Activated CD8-positive, alpha-beta memory T cell treated with anti-CD3 and anti-CD28 coated beads, Interleukin-2, amount 10 ng/mL, durations not matched to agents 7 days and 5 days (primary cell): ENCODE measurements at regions not wholly inside any gene's neighbourhood (a gene's known extent, or its start where the extent isn't known, plus 50 kb on each side); places are given as distances from the start of the nearest gene placed in this dataset.

Source experiments
- ATAC-seq: fragments of 150-1000 bp; cut with Tn5 transposase; one replicate; pipeline ENCODE4 v1.10.0; 2021; ENCODE audit warnings: moderate library complexity
- CTCF ChIA-PET: fragments of 350-600 bp; sonication (Branson Sonifier 250); formaldehyde crosslinking; loops from one replicate; lab custom pipeline; 2021; ENCODE audit warnings: antibody characterized with exemption; lab: Charles Lee
- DNase-seq: peaks from one replicate; pipeline ENCODE4 v3.0.0-alpha.2; 2020
- H3K27ac Mint-ChIP-seq: one replicate; pipeline ENCODE4 v1.8.0; 2021; ENCODE audit warnings: mild to moderate bottlenecking, mixed read lengths
- H3K27me3 Mint-ChIP-seq: one replicate; pipeline ENCODE4 v1.8.0; 2021; ENCODE audit warnings: mixed read lengths
- H3K36me3 Mint-ChIP-seq: one replicate; pipeline ENCODE4 v1.8.0; 2021; ENCODE audit warnings: mild to moderate bottlenecking, mixed read lengths
- H3K4me1 Mint-ChIP-seq: one replicate; pipeline ENCODE4 v1.8.0; 2021; ENCODE audit warnings: mixed read lengths
- H3K4me3 Mint-ChIP-seq: one replicate; pipeline ENCODE4 v1.8.0; 2021; ENCODE audit warnings: mild to moderate bottlenecking, moderate library complexity, mixed read lengths
- H3K9me3 Mint-ChIP-seq: one replicate; pipeline ENCODE4 v1.8.0; 2022; ENCODE audit warnings: low read depth, mixed read lengths

DNA sequence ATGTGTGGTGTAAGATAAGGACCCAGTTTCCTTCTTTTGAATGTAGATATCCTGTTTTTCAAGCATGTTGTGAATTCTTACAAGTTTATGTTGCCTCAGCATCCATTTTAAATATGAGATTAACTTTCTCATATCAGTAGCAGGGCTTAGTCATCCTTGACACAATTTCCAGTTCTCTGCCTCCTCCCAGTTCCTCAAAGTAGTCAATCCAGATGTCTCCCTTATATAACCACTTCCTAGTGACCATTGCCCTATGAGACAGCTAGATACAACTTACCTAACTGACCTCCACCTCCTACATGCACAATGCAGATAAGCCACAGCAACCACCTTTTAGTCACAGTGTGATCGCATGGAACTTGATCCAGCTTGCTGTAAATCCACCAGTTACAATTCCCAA, 269.2 kb upstream of the ZNF521 start:
- no peak for ATAC-seq
- Mint-ChIP-seq H3K27ac (no peak overlapping the region), H3K36me3 (no peaks in the 10 kb centered on the region), H3K4me3 (no peak overlapping the region), H3K4me1 (no peaks in the 10 kb centered on the region), H3K27me3 (no peaks in the 10 kb centered on the region), H3K9me3 (peaks cover 5% of the 10 kb centered on the region)
- DNase-seq, result no peak
- CTCF ChIA-PET, result no interaction called here

DNA sequence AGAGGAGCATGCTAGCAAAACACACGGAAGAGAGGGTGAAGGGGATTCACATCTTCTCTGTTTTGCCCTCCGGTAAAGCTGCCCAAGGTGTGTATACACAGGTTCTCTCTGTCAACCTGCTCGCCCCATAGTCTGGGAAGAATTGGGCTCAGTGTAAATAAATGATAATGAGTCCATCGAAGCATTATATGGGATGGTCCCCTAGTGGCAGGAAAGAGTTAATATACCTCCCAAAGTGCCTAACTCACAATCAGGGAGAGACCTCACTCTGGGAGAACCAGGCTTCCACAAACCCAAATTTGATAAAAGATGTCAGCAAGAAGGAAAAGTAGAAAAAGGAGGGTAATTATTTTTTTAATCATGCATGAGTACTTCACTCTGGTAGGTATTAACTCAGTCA, 262.2 kb upstream of the ZNF521 start:
- H3K4me3 Mint-ChIP-seq, result no peak overlapping the region
- CTCF ChIA-PET, result no interaction called here
- H3K27ac Mint-ChIP-seq, result no peak overlapping the region

DNA sequence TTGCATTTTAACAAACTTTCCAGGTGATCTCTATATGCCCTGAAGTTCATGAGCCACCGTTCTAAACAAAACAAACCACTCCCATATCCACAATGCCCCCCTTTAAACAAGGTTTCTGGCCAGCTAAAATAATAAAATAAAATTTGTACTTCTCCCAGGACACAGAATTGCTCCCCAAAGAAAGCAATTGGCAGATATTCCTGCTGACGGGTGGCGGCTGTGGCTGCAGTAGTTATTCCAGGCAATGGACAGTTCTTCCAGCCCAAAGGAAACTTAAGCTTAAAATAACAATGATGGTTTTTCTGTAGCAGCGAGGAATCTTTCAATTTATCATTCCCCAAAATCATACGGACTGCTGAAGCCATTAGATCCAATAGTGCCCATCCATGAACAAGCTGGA, 260.5 kb upstream of the ZNF521 start:
- H3K27me3 Mint-ChIP-seq, result no peaks in the 10 kb centered on the region
- ATAC-seq, result no peak
- H3K4me3 Mint-ChIP-seq, result no peak overlapping the region
- DNase-seq, result no peak
- H3K4me1 Mint-ChIP-seq, result no peaks in the 10 kb centered on the region
- CTCF ChIA-PET, result no interaction called here
- no peaks in the 10 kb centered on the region for H3K9me3 Mint-ChIP-seq
- H3K36me3 Mint-ChIP-seq, result no peaks in the 10 kb centered on the region
- H3K27ac Mint-ChIP-seq, result no peak overlapping the region

More for the DNA sequence above, 262.2 kb upstream of the ZNF521 start:
- H3K9me3 Mint-ChIP-seq, result no peaks in the 10 kb centered on the region
- H3K36me3 Mint-ChIP-seq, result no peaks in the 10 kb centered on the region
- no peak for DNase-seq
- no peaks in the 10 kb centered on the region for H3K27me3 Mint-ChIP-seq
- no peak for ATAC-seq
- no peaks in the 10 kb centered on the region for H3K4me1 Mint-ChIP-seq

DNA sequence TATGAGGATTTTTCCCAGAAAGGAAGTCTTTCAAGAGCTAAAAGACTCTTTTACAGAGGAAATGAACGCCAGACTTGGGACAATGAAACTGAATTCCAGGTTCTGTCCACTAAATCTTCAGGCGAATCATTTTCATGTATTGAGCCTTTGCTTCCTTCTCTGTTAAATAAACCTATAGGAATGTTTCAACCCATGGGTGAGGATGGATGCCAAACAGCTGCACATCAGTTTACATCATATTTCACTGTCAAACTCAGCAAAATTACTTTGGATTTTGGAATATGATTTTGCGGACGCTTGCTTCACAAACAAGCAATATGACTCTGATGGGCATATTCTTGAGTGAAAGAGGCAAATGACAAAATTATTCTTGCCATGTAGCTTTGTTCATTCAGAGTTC, 256.1 kb upstream of the ZNF521 start:
- Mint-ChIP-seq H3K4me3 (no peak overlapping the region), H3K36me3 (no peaks in the 10 kb centered on the region), H3K9me3 (no peaks in the 10 kb centered on the region), H3K27me3 (no peaks in the 10 kb centered on the region), H3K4me1 (no peaks in the 10 kb centered on the region), H3K27ac (no peak overlapping the region)
- DNase-seq, result no peak
- CTCF ChIA-PET, result no interaction called here
- ATAC-seq, result no peak

DNA sequence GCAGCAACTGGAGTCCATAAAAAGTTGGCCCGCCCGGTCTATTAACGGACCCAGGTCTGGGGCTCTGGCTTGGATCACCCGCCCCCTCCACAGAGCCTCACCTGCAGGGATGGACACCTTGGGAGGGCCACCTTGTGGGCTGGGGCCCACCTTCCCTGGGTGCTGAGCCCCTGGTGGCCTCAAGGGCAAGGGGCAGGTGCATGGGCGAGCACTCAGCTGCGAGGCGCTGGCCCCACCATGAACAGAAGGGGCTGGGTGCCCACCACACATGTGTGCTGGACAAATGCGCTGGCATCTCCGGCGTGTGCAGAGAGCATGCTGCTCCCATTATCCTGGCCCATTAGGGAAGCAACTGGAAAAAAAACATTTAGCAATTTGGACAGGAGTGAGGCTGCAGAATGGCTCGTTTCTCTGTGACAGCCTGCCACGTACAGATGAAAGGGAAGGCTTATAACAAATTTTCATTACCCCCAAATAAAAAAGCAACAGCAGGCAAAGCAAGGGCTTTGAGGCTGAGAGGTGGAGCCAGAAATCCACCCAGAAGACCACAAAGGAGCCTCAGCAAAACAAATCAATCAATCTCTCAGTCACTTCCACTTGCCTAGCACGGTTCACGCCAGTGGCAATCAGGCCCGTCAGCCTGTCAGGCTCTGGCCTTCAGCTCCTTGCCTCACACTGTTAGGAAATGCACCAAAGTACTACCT, 253.1 kb upstream of the ZNF521 start:
- Mint-ChIP-seq H3K36me3 (no peaks in the 10 kb centered on the region), H3K27ac (no peak overlapping the region), H3K9me3 (no peaks in the 10 kb centered on the region), H3K4me1 (no peaks in the 10 kb centered on the region), H3K4me3 (no peak overlapping the region), H3K27me3 (no peaks in the 10 kb centered on the region)
- CTCF ChIA-PET, result no interaction called here
- no peak for DNase-seq
- ATAC-seq, result no peak

DNA sequence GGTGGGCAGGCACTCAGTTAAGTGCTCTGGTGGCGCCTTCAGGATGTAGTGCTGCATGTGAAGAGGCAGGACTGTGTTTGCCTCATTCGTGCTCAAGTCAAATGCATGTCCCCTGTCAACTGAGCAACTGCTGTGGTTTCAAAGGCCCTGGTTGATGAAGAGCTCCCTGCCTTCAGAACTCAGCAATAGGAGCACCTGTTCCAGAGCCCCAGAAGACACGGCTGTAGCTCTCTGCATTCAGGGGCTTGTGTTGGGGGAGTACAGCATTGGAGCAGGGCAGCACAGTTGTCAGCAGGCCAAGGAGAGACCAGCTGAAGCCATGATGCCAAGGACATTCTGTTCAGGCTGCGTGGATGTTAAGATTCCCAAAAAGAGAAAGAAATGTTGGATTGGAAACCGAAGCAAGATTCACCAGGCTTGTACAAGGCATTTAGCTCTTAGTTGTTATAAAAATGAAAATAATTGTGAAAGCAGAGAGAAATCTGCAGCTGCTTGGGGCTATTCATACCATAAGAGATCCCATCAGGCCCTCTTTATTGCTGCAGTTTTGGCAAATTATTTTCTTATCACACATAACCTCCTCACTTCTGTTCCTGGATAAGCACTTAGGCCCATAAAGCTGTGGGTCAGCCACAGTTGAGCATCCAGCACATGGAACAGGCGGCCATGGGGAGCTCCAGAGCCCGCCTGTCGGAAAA, 252.4 kb upstream of the ZNF521 start:
- Mint-ChIP-seq H3K27me3 (no peaks in the 10 kb centered on the region), H3K4me1 (no peaks in the 10 kb centered on the region), H3K36me3 (no peaks in the 10 kb centered on the region), H3K9me3 (no peaks in the 10 kb centered on the region), H3K27ac (no peak overlapping the region), H3K4me3 (no peak overlapping the region)
- DNase-seq (no peak), ATAC-seq (no peak)
- CTCF ChIA-PET, result no interaction called here

DNA sequence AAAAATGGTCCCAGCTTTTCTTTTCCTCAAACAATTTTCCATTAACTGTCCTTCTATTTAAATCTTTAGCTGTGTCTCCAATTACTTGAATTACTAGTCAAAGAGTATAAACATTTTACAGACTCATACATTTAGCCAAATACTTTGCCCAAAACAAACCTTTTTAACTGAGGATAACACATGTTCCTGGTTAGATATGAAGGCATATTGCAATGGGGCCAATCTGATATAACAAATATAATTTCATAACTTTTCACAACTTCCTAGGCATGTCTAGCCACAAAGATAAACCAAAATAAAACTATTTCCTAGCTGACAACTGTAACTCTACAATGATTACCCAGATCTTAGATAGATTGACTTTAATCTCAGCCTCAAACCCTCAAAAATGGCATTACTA, 247.5 kb upstream of the ZNF521 start:
- H3K27ac Mint-ChIP-seq, result no peak overlapping the region
- no peaks in the 10 kb centered on the region for H3K4me1 Mint-ChIP-seq
- H3K4me3 Mint-ChIP-seq, result no peak overlapping the region
- H3K9me3 Mint-ChIP-seq, result no peaks in the 10 kb centered on the region
- ATAC-seq (no peak), DNase-seq (no peak)
- CTCF ChIA-PET, result no interaction called here
- H3K27me3 Mint-ChIP-seq, result no peaks in the 10 kb centered on the region
- no peaks in the 10 kb centered on the region for H3K36me3 Mint-ChIP-seq

DNA sequence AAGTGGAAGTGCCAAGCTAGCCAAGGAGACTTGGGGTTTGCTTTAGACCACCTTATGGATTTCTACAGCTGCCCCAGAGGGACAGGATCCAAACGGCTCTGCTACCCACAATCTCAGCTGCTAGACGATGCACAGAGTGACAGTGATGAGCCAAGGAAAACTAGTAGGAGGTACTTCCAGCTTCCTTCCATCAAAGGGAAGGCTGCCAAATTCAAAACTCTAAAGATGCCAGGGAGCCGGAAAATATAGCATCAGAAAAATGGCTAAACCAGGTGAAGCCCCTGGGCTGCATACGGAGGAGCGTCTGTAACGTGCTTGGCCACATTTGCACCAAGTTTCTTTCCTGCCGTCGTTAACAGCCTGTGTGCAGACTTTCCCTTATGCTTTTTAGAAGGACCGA, 245.5 kb upstream of the ZNF521 start:
- H3K27me3 Mint-ChIP-seq, result no peaks in the 10 kb centered on the region
- H3K4me3 Mint-ChIP-seq, result no peak overlapping the region
- no peaks in the 10 kb centered on the region for H3K9me3 Mint-ChIP-seq
- H3K4me1 Mint-ChIP-seq, result no peaks in the 10 kb centered on the region
- DNase-seq, result no peak
- no peak overlapping the region for H3K27ac Mint-ChIP-seq
- ATAC-seq, result no peak
- H3K36me3 Mint-ChIP-seq, result no peaks in the 10 kb centered on the region
- CTCF ChIA-PET, result no interaction called here

DNA sequence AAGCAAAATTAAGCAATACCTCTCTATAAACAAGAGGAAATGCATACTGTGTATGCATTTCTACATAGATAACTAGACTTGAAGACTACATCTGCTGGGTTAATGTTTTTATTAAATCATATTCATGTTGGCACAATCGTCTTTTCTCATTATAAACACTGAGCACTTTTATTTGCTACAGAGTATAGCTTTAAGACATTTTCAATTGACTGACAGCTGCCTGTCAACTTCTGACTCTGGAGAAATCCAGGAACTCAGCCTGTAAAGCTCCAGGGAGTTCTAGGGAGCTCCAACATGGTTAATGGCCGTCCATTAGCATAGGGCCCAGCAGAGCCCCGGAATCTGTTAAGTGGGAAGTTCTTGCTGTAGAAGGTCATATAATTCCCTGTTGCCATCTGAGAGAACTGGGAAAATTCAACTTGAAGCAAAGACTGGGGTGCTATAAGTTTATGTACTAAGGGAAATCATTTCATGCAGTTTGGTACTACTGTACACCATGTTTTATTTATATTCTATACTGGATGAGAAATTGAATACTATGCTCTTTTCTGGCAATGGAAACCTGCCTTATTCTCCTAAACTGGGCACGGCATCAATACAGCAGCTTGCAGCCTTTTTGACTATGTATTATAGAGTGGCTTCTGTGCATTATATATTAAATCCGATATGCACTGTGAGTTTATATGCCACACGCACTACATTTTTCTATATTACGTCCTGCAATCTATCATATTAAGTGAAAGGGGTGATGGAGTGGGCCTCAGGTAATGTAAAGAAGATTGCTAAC, 243.5 kb upstream of the ZNF521 start:
- H3K36me3 Mint-ChIP-seq, result no peaks in the 10 kb centered on the region
- H3K4me3 Mint-ChIP-seq, result no peak overlapping the region
- H3K9me3 Mint-ChIP-seq, result no peaks in the 10 kb centered on the region
- H3K4me1 Mint-ChIP-seq, result no peaks in the 10 kb centered on the region
- ATAC-seq (no peak), DNase-seq (no peak)
- no peak overlapping the region for H3K27ac Mint-ChIP-seq
- CTCF ChIA-PET, result no interaction called here
- no peaks in the 10 kb centered on the region for H3K27me3 Mint-ChIP-seq

DNA sequence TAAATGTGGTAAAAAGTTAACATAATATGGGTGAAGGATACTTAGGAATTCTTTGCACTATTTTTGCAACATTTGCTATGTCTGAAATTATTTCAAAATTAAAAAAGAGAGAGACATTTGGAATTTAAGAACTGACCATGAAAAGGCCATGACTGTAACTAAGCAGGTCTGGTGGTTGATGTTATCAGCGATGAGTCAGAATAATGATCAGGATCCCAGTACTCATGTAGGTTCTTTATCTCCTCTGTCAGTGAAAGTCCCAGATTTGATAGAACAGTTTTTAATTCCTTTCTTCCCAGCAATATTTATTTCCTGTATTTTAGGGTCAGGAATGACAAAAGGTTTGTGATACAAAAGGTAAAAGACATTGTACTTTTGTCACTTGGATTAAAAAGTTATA, 242.4 kb upstream of the ZNF521 start:
- no peak for ATAC-seq
- Mint-ChIP-seq H3K9me3 (no peaks in the 10 kb centered on the region), H3K27ac (no peak overlapping the region), H3K27me3 (no peaks in the 10 kb centered on the region), H3K4me1 (no peaks in the 10 kb centered on the region), H3K4me3 (no peak overlapping the region), H3K36me3 (no peaks in the 10 kb centered on the region)
- no peak for DNase-seq
- CTCF ChIA-PET, result no interaction called here

DNA sequence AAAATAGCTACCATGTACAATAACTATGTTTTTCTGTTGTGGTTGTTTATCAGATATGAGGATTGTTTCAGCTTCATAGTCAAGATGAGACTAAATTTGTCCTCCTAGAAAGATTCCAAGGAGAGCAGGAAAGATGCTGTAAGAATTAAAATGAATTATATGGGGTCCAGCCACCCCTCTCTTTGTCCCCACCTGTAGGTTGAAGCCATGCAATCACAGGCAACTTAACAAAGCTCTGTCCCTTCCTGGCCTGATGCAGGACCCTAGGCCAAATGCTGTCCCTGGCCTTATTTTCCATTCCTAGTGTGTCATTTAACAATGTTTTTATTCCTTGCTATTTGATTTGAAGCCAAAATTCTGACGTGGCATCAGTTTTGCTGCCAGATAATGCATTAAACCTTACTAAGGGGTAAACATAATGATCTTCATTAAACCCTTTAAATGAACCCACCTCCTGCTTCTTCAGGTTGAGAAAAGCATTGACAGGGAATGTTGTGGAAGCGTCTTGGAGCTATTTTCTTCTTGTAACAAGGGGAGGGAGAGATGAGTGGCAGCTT, 240.9 kb upstream of the ZNF521 start:
- ATAC-seq, result no peak
- no peaks in the 10 kb centered on the region for H3K36me3 Mint-ChIP-seq
- H3K4me1 Mint-ChIP-seq, result no peaks in the 10 kb centered on the region
- no peaks in the 10 kb centered on the region for H3K9me3 Mint-ChIP-seq
- CTCF ChIA-PET, result no interaction called here
- H3K27ac Mint-ChIP-seq, result no peak overlapping the region
- H3K27me3 Mint-ChIP-seq, result no peaks in the 10 kb centered on the region
- no peak overlapping the region for H3K4me3 Mint-ChIP-seq
- DNase-seq, result no peak

DNA sequence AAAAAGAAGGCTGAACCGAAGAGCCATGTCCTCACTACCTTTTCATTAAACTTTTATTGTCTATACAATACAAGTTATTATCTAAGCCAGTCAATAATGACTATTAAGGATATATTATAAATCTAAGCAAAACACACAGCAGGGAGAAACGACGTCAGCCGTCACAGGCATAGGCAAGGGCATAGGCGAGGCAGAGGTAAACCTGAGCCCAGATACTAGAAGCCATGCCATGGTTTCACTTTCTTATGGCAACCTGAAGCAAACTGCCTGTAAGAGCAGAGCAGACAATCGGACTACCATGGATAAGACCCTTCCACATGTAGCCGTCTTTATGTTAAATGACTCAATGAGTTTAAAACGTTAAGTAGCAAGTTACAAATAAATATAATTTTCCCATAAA, 238.5 kb upstream of the ZNF521 start:
- Mint-ChIP-seq H3K9me3 (peaks cover 2% of the 10 kb centered on the region), H3K4me1 (no peaks in the 10 kb centered on the region), H3K4me3 (no peak overlapping the region), H3K27ac (no peak overlapping the region), H3K36me3 (no peaks in the 10 kb centered on the region), H3K27me3 (no peaks in the 10 kb centered on the region)
- DNase-seq (no peak), ATAC-seq (no peak)
- CTCF ChIA-PET, result no interaction called here

DNA sequence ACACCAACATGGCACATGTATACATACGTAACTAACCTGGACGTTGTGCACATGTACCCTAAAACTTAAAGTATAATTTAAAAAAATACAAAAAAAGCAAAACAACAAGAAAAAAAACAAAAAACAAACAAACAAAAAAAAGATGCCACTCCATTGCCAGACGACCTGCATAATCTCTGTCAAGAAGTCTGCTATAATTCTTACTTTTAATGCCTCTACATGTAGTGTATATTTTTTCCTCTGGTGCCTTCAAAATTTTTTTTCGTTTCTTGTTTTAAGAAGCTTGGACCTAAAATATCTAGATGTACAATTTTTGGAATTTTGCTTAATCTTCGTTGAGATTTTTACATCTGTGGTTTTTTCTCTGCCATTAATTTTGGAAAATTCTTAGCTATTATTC, 235.6 kb upstream of the ZNF521 start:
- CTCF ChIA-PET, result no interaction called here
- DNase-seq, result no peak
- no peak for ATAC-seq
- Mint-ChIP-seq H3K27ac (no peak overlapping the region), H3K4me3 (no peak overlapping the region), H3K4me1 (no peaks in the 10 kb centered on the region), H3K27me3 (no peaks in the 10 kb centered on the region), H3K36me3 (no peaks in the 10 kb centered on the region), H3K9me3 (peaks cover 2% of the 10 kb centered on the region)

DNA sequence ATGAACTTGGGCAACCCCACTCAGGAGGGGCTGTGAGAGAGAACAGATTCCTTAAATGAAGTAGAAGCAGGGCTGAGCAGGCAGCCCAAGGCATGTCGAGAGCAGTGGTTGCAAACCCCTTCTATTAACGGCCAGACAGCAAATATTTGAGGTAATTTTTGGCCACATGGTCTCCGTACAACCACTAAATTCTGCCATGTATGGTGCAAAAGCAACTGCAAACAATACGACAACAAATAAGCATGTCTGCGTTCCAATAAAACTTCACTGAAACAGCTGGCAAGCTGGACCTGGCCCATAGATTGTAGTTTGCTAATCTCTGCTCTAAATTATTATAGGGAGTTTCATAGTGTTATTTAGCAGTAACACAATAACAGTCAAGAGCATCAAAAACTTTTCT, 217.0 kb upstream of the ZNF521 start:
- CTCF ChIA-PET, result no interaction called here
- Mint-ChIP-seq H3K4me3 (no peak overlapping the region), H3K27ac (no peak overlapping the region), H3K27me3 (no peaks in the 10 kb centered on the region), H3K9me3 (peaks cover 3% of the 10 kb centered on the region), H3K4me1 (no peaks in the 10 kb centered on the region), H3K36me3 (no peaks in the 10 kb centered on the region)
- ATAC-seq, result no peak
- no peak for DNase-seq
